ENCODE measurements at regions not wholly inside any gene's neighbourhood (a gene's known extent, or its start where the extent isn't known, plus 50 kb on each side); places are given as distances from the start of the nearest gene placed in this dataset.

GRCh38 chrX:69277369-69277990 is 112.2 kb upstream of the PJA1 start:
- no peak for TF ChIP-seq CTCF (IDR thresholded peaks at IDR 0.05)
- TF ChIP-seq POLR2A (IDR thresholded peaks at IDR 0.05), result no peak
